ENCODE measurements at regions not wholly inside any gene's neighbourhood (a gene's known extent, or its start where the extent isn't known, plus 50 kb on each side); places are given as distances from the start of the nearest gene placed in this dataset.

DNA sequence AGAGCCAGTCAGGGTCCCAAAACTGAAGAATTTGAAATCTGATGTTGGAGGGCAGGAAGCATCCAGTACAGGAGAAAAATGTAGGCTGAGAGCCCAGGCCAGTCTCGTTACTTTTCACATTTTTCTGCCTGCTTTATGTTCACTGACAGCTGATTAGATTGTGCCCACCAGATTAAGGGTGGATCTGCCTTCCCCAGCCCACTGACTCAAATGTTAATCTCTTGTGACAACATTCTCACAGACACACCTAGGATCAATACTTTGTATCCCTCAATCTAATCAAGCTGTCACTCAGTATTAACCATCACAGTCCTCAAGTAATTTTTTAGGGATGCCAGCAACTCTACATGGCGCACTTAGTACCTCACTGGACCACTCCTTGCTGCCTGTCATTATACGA lies 1345.3 kb downstream of the FAM181B start:
- FAIRE-seq = no peak
- intact Hi-C loops (cut with micrococcal nuclease; ENCODE audit: unreplicated experiment) = no loop called here

DNA sequence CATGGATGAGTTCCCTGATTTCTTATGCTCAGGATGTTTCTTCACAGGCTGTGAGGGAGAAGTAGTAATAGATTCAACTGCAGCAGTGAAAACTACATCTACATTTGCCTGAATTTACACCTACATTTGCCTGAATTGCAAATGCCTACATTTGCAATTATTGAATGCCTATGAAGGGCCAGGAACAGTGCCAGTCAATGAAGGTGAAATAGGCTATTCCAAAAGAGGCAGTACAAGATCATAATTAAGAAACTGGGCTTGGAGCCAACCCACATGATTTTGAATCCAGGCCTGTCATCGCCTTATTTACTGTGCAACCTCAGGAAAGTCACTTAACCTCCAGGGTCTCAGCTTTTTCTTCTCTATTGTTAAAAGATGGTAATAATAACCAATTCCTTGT lies 1353.3 kb downstream of the FAM181B start:
- CTCF ChIA-PET (ENCODE audit: low intra/inter-chr PET ratio, low total read pairs) = no interaction called here
- Histone ChIP-seq H2AFZ (ENCODE audit: low read length) (no peak overlapping the region), H3K4me2 (ENCODE audit: low read depth, low read length) (no peak overlapping the region), H3K79me2 (ENCODE audit: insufficient read depth, low read length) (no peaks in the 10 kb centered on the region), H3K9ac (ENCODE audit: insufficient read depth, low read depth, low read length) (no peak overlapping the region), H4K20me1 (ENCODE audit: insufficient read depth, low read length) (no peaks in the 10 kb centered on the region), H3K27me3 (ENCODE audit: control insufficient read depth in 1 of 2, insufficient read depth in 2 of 2, low read length in 2 of 2) (no peaks in the 10 kb centered on the region), H3K4me3 (replicated peaks in 1 of 3; ENCODE audit: insufficient read depth in 1 of 3, low read depth in 2 of 3, low read length in 3 of 3) (no peak overlapping the region), H3K36me3 (replicated peaks in 1 of 2; ENCODE audit: control insufficient read depth in 1 of 2, insufficient read depth in 2 of 2, low read length in 2 of 2) (no peaks in the 10 kb centered on the region), H3K4me1 (ENCODE audit: insufficient read depth, low read length) (no peaks in the 10 kb centered on the region), H3K27ac (ENCODE audit: extremely low read length, insufficient read depth, low read length) (no peak overlapping the region), H3K9me3 (ENCODE audit: low read length) (no peaks in the 10 kb centered on the region; the same call in 1 of the 2 replicates)
- DNase-seq (ENCODE audit: low spot score) (no peak), FAIRE-seq (no peak), ATAC-seq (no peak)
- no TSS peak for BruUV-seq (replicated peaks)
- in situ Hi-C loops (cut with HindIII; ENCODE audit: extremely low pct_ligation_motif_present, low pct_unique_long_range_greater_than_20kb) = no loop called here
- intact Hi-C loops (cut with micrococcal nuclease; ENCODE audit: unreplicated experiment) = no loop called here
- POLR2A ChIA-PET = no interaction called here
- WGBS (ENCODE audit: low lambda C conversion rate) = 0% methylated on average over 1 of the region's 1 CpG
- TF ChIP-seq ZNF549 (CRISPR knock-in tag; IDR thresholded peaks at IDR 0.05) (no peak), ZFP62 (CRISPR knock-in tag; IDR thresholded peaks at IDR 0.05) (no peak), CHCHD3 (CRISPR knock-in tag; IDR thresholded peaks at IDR 0.05) (no peak), DMAP1 (CRISPR knock-in tag; IDR thresholded peaks at IDR 0.05) (no peak), MXD3 (CRISPR knock-in tag; IDR thresholded peaks at IDR 0.05) (no peak), RBAK (CRISPR knock-in tag; IDR thresholded peaks at IDR 0.05) (no peak), SNRNP70 (IDR thresholded peaks at IDR 0.05; ENCODE audit: low read depth, low read length) (no peak), MTA3 (CRISPR knock-in tag; IDR thresholded peaks at IDR 0.05) (no peak), ZNF350 (CRISPR knock-in tag; IDR thresholded peaks at IDR 0.05; ENCODE audit: borderline replicate concordance, low read depth) (no peak), STAG1 (CRISPR knock-in tag; IDR thresholded peaks at IDR 0.05) (no peak), TBP (CRISPR knock-in tag; IDR thresholded peaks at IDR 0.05) (no peak), KMT2B (CRISPR knock-in tag; IDR thresholded peaks at IDR 0.05) (no peak), ZNF615 (CRISPR knock-in tag; IDR thresholded peaks at IDR 0.05; ENCODE audit: borderline replicate concordance) (no peak), KDM5A (IDR thresholded peaks at IDR 0.05; ENCODE audit: borderline replicate concordance, low read length) (no peak), ZEB1 (IDR thresholded peaks at IDR 0.05; ENCODE audit: insufficient replicate concordance, low read depth) (no peak)

More for the DNA sequence above, 1345.3 kb downstream of the FAM181B start:
- BruUV-seq (replicated peaks) = no TSS peak
- H3K4me2 ChIP-seq (ENCODE audit: low read depth, low read length) = no peak overlapping the region
- TF ChIP-seq ZNF788 (CRISPR knock-in tag; IDR thresholded peaks at IDR 0.05; ENCODE audit: borderline replicate concordance) (no peak), ZBTB38 (CRISPR knock-in tag; IDR thresholded peaks at IDR 0.05) (no peak)
- H3K9ac ChIP-seq (ENCODE audit: insufficient read depth, low read depth, low read length) = no peak overlapping the region
- POLR2A ChIA-PET = no interaction called here
- H4K20me1 ChIP-seq (ENCODE audit: insufficient read depth, low read length) = no peaks in the 10 kb centered on the region
- H2AFZ ChIP-seq (ENCODE audit: low read length) = no peak overlapping the region
- no peaks in the 10 kb centered on the region for H3K79me2 ChIP-seq (ENCODE audit: insufficient read depth, low read length)
- no peak overlapping the region for H3K27ac ChIP-seq (ENCODE audit: extremely low read length, insufficient read depth, low read length)
- no peaks in the 10 kb centered on the region for H3K9me3 ChIP-seq (ENCODE audit: low read length)
- H3K4me1 ChIP-seq (ENCODE audit: insufficient read depth, low read length) = no peaks in the 10 kb centered on the region
- DNase-seq (ENCODE audit: low spot score) (no peak), ATAC-seq (no peak)
- CTCF ChIA-PET (ENCODE audit: low intra/inter-chr PET ratio, low total read pairs) = no interaction called here
- in situ Hi-C loops (cut with HindIII; ENCODE audit: extremely low pct_ligation_motif_present, low pct_unique_long_range_greater_than_20kb) = no loop called here
- H3K36me3 ChIP-seq (replicated peaks in 1 of 2; ENCODE audit: control insufficient read depth in 1 of 2, insufficient read depth in 2 of 2, low read length in 2 of 2) = no peaks in the 10 kb centered on the region
- WGBS (ENCODE audit: low lambda C conversion rate) = 43% methylated on average over 3 of the region's 3 CpGs
- H3K4me3 ChIP-seq (replicated peaks in 1 of 3; ENCODE audit: insufficient read depth in 1 of 3, low read depth in 2 of 3, low read length in 3 of 3) = no peak overlapping the region
- H3K27me3 ChIP-seq (ENCODE audit: control insufficient read depth in 1 of 2, insufficient read depth in 2 of 2, low read length in 2 of 2) = no peaks in the 10 kb centered on the region
